ENCODE measurements at regions not wholly inside any gene's neighbourhood (a gene's known extent, or its start where the extent isn't known, plus 50 kb on each side); places are given as distances from the start of the nearest gene placed in this dataset.

- ATAC-seq, result no peak
- intact Hi-C loops (cut with DNase I), result no loop called here
- no peaks in the 10 kb centered on the region for H3K27me3 ChIP-seq
- no peaks in the 10 kb centered on the region for H3K36me3 ChIP-seq (replicated peaks in 1 of 2; ENCODE audit: insufficient read depth in 1 of 2, low read depth in 2 of 2)
- TF ChIP-seq, protein P1, sequence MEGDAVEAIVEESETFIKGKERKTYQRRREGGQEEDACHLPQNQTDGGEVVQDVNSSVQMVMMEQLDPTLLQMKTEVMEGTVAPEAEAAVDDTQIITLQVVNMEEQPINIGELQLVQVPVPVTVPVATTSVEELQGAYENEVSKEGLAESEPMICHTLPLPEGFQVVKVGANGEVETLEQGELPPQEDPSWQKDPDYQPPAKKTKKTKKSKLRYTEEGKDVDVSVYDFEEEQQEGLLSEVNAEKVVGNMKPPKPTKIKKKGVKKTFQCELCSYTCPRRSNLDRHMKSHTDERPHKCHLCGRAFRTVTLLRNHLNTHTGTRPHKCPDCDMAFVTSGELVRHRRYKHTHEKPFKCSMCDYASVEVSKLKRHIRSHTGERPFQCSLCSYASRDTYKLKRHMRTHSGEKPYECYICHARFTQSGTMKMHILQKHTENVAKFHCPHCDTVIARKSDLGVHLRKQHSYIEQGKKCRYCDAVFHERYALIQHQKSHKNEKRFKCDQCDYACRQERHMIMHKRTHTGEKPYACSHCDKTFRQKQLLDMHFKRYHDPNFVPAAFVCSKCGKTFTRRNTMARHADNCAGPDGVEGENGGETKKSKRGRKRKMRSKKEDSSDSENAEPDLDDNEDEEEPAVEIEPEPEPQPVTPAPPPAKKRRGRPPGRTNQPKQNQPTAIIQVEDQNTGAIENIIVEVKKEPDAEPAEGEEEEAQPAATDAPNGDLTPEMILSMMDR (IDR thresholded peaks at IDR 0.05), result no peak
- no peak for TF ChIP-seq POLR2A (IDR thresholded peaks at IDR 0.05)
- DNase-seq, result no peak
- 39 to 40% methylated on average over 14 of the region's 14 CpGs for WGBS, 2 donors
- no peak overlapping the region for H3K4me3 ChIP-seq
- H3K9me3 ChIP-seq, result no peaks in the 10 kb centered on the region
- H3K4me1 ChIP-seq, result no peaks in the 10 kb centered on the region
- H3K27ac ChIP-seq, result no peak overlapping the region
Measured at GRCh38 chr22:35204807-35205775, 52.2 kb upstream of the HMGXB4 start.

DNA sequence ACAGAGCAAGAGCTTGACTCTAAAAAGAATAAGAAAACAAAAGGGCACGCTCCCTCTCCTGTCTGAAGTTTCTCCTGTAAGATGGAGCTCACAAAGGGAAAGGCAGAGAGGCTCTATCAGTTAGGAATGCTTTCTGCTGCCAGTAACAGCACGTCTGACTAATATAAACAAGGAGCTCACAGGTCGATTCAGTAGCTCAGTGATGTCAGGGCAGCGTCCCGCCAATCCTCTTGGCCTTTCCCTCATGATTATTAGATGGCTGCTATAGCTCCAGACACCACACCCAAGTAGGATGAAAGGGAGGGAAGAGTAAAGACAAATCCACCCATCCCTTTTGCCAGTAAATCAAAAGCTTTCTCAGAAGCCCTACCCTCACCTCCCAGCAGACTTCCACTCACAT is 51.3 kb upstream of the HMGXB4 start:
- DNase-seq (no peak), ATAC-seq (no peak)
- H3K27me3 ChIP-seq, result no peaks in the 10 kb centered on the region
- no peak overlapping the region for H3K4me3 ChIP-seq
- TF ChIP-seq POLR2A (IDR thresholded peaks at IDR 0.05), result no peak
- TF ChIP-seq, protein P1 (IDR thresholded peaks at IDR 0.05), result no peak
- no peak overlapping the region for H3K27ac ChIP-seq
- H3K36me3 ChIP-seq (replicated peaks in 1 of 2; ENCODE audit: insufficient read depth in 1 of 2, low read depth in 2 of 2), result no peaks in the 10 kb centered on the region
- intact Hi-C loops (cut with DNase I), result no loop called here
- no peaks in the 10 kb centered on the region for H3K4me1 ChIP-seq
- WGBS, 2 donors, result 32 to 48% methylated on average over 3 to 5 of the region's 5 CpGs
- H3K9me3 ChIP-seq, result no peaks in the 10 kb centered on the region

GRCh38 chr22:35206889-35207288 is 50.4 kb upstream of the HMGXB4 start:
- TF ChIP-seq POLR2A (IDR thresholded peaks at IDR 0.05), result no peak
- TF ChIP-seq, protein P1 (IDR thresholded peaks at IDR 0.05), result no peak
- intact Hi-C loops (cut with DNase I), result no loop called here
- no peak for ATAC-seq

More at GRCh38 chr22:35206889-35207288, 50.4 kb upstream of the HMGXB4 start:
- WGBS, 2 donors, result 75% methylated on average over 1 of the region's 1 CpG
- H3K4me1 ChIP-seq, result peaks cover 2% of the 10 kb centered on the region
- H3K4me3 ChIP-seq, result no peak overlapping the region
- H3K27me3 ChIP-seq, result no peaks in the 10 kb centered on the region
- no peak overlapping the region for H3K27ac ChIP-seq
- H3K36me3 ChIP-seq (replicated peaks in 1 of 2; ENCODE audit: insufficient read depth in 1 of 2, low read depth in 2 of 2), result no peaks in the 10 kb centered on the region
- DNase-seq, result no peak
- H3K9me3 ChIP-seq, result no peaks in the 10 kb centered on the region
